ENCODE measurements at regions not wholly inside any gene's neighbourhood (a gene's known extent, or its start where the extent isn't known, plus 50 kb on each side); places are given as distances from the start of the nearest gene placed in this dataset.

- TF ChIP-seq CTCF (IDR thresholded peaks at IDR 0.05) (no peak), POLR2AphosphoS5 (IDR thresholded peaks at IDR 0.05; ENCODE audit: insufficient read depth in 1 of 2, low read depth in 1 of 2) (no peak), POLR2A (IDR thresholded peaks at IDR 0.05) (no peak)
These were observed 1432.4 kb downstream of the UQCRFS1 start for GRCh38 chr19:27780367-27781075.

Data from vagina (tissue), 2 donors.